CD4-positive, alpha-beta memory T cell (primary cell): ENCODE measurements at regions not wholly inside any gene's neighbourhood (a gene's known extent, or its start where the extent isn't known, plus 50 kb on each side); places are given as distances from the start of the nearest gene placed in this dataset.

ENCODE experiments used
- CTCF ChIA-PET: fragments of 350-600 bp; sonication (Branson Sonifier 250); formaldehyde crosslinking; loops from one replicate; lab custom pipeline; 2021; ENCODE audit warnings: inconsistent platforms; ENCODE audit not compliant: partially characterized antibody; lab: Charles Lee
- POLR2A ChIA-PET: fragments of 350-600 bp; sonication (Branson Sonifier 250); formaldehyde crosslinking; loops from one replicate; lab custom pipeline; 2021; ENCODE audit not compliant: partially characterized antibody; lab: Charles Lee
- DNase-seq, 5 donors: peaks; one replicate each; pipeline versions ENCODE4 v3.0.0 to v3.0.0-alpha.2; 2020 to 2022; ENCODE audit warnings: mixed read lengths in 1 of 5
- H3K27ac ChIP-seq: one replicate; pipeline ENCODE4 v1.7.0; 2013; ENCODE audit warnings: low read depth, low read length
- H3K27me3 ChIP-seq: 2 replicates; pipeline ENCODE4 v1.7.0; 2013; ENCODE audit warnings: mild to moderate bottlenecking, low read length, moderate library complexity; ENCODE audit not compliant: insufficient read depth
- H3K36me3 ChIP-seq: 2 replicates; pipeline ENCODE4 v1.7.0; 2013; ENCODE audit warnings: mild to moderate bottlenecking, low read length, moderate library complexity; ENCODE audit not compliant: insufficient read depth
- H3K4me1 ChIP-seq: 2 replicates; pipeline ENCODE4 v1.7.0; 2013; ENCODE audit warnings: mild to moderate bottlenecking, low read length, moderate library complexity; ENCODE audit not compliant: insufficient read depth
- H3K4me3 ChIP-seq, 2 donors: one replicate each; pipeline ENCODE4 v1.7.0; 2013; ENCODE audit warnings: low read length in 2 of 2, mild to moderate bottlenecking in 1 of 2
- H3K9me3 ChIP-seq, 2 donors: one replicate each; pipeline ENCODE4 v1.7.0; 2013; ENCODE audit warnings: low read length in 2 of 2, control low read depth in 1 of 2; ENCODE audit not compliant: control insufficient read depth in 1 of 2
- H3K27ac Mint-ChIP-seq, 7 donors: one replicate each; pipeline ENCODE4 v1.8.0; 2020 to 2021; ENCODE audit warnings: mixed read lengths in 7 of 7, mild to moderate bottlenecking in 6 of 7, inconsistent platforms in 3 of 7, moderate library complexity in 3 of 7
- H3K27me3 Mint-ChIP-seq, 2 donors: one replicate each; pipeline ENCODE4 v1.8.0; 2020 to 2021; ENCODE audit warnings: mixed read lengths in 2 of 2
- H3K36me3 Mint-ChIP-seq, 2 donors: one replicate each; pipeline ENCODE4 v1.8.0; 2020 to 2021; ENCODE audit warnings: mixed read lengths in 2 of 2, inconsistent platforms in 1 of 2, mild to moderate bottlenecking in 1 of 2
- H3K4me1 Mint-ChIP-seq, 4 donors: one replicate each; pipeline ENCODE4 v1.8.0; 2020 to 2021; ENCODE audit warnings: mixed read lengths in 4 of 4, mild to moderate bottlenecking in 1 of 4
- H3K4me3 Mint-ChIP-seq, 8 donors: one replicate each; pipeline ENCODE4 v1.8.0; 2020 to 2021; ENCODE audit warnings: mixed read lengths in 8 of 8, mild to moderate bottlenecking in 7 of 8, moderate library complexity in 6 of 8, inconsistent platforms in 3 of 8
- H3K9me3 Mint-ChIP-seq, 8 donors: one replicate each; pipeline ENCODE4 v1.8.0; 2020 to 2021; ENCODE audit warnings: mixed read lengths in 8 of 8, mild to moderate bottlenecking in 5 of 8, inconsistent platforms in 3 of 8, moderate library complexity in 1 of 8
- intact Hi-C: fragments of 100-400 bp; cut with micrococcal nuclease; formaldehyde crosslinking; loops from one replicate; pipeline ENCODE4 v1.15.1; 2023

DNA sequence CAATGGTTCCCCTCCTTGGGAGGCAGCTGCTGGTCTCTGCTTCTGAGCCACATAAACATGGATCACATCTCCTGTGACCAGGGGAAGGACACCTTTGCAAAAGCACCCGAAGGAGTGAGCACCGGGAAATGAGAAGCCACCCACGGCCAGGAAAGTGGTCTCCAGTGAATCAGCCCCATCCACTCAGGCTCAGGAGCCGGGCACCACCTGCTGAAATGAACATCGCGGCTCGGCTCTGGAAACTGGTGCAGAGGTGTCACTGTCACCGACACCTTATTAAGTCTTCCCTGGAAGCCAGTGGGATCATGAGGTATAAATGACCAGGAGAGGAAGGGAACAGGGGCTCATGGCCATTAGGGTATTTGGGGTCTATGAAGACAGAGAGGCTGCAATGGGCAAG is 207.2 kb upstream of the C1orf174 start:
- no peaks in the 10 kb centered on the region for H3K27me3 ChIP-seq
- no peak overlapping the region for H3K27ac ChIP-seq
- intact Hi-C loops = no loop called here
- H3K36me3 Mint-ChIP-seq = no peaks in the 10 kb centered on the region
- H3K27me3 Mint-ChIP-seq = peaks cover 1 to 12% of the 10 kb centered on the region in 2 donors
- POLR2A ChIA-PET = no interaction called here
- H3K4me1 ChIP-seq = no peaks in the 10 kb centered on the region
- H3K4me1 Mint-ChIP-seq = no peaks in the 10 kb centered on the region
- peaks cover 0 to 3% (median 0%) of the 10 kb centered on the region in 8 donors for H3K9me3 Mint-ChIP-seq
- H3K9me3 ChIP-seq = no peaks in the 10 kb centered on the region
- no peak overlapping the region for H3K27ac Mint-ChIP-seq
- H3K4me3 ChIP-seq = no peak overlapping the region
- CTCF ChIA-PET = no interaction called here
- DNase-seq = no peak
- H3K4me3 Mint-ChIP-seq = no peak overlapping the region
- H3K36me3 ChIP-seq = no peaks in the 10 kb centered on the region

DNA sequence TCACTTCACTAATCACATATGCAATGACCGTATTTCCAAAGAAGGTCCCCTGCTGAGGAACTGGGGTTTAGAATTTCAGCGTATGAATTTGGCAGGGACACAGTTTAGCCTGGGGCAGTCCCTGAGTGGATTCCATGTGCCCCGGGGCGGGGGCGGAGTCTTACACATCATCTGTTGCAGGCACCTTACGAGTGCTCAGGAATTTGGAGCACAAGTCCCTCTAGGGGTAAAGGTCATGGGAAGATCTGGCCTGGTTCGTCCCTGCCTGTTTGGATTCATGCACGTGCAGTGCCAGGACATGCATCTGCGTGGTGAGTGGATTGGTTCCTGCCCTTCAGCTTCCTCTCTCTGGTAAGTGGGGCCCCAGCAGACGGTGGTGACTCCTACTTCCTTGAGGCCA is 208.3 kb upstream of the C1orf174 start:
- H3K9me3 Mint-ChIP-seq = peaks cover 0 to 4% (median 0%) of the 10 kb centered on the region in 8 donors
- intact Hi-C loops = no loop called here
- no peak for DNase-seq
- H3K27me3 ChIP-seq = no peaks in the 10 kb centered on the region
- POLR2A ChIA-PET = no interaction called here
- H3K27ac ChIP-seq = no peak overlapping the region
- CTCF ChIA-PET = no interaction called here
- no peaks in the 10 kb centered on the region for H3K36me3 ChIP-seq
- no peak overlapping the region for H3K4me3 ChIP-seq
- no peaks in the 10 kb centered on the region for H3K4me1 ChIP-seq
- H3K9me3 ChIP-seq = no peaks in the 10 kb centered on the region
- H3K4me3 Mint-ChIP-seq = no peak overlapping the region
- peaks cover 1 to 11% of the 10 kb centered on the region in 2 donors for H3K27me3 Mint-ChIP-seq
- no peaks in the 10 kb centered on the region for H3K4me1 Mint-ChIP-seq
- H3K36me3 Mint-ChIP-seq = no peaks in the 10 kb centered on the region
- no peak overlapping the region for H3K27ac Mint-ChIP-seq

- ChIA-PET POLR2A (no interaction called here), CTCF (no interaction called here)
- Histone ChIP-seq H3K4me3 (no peak overlapping the region), H3K36me3 (no peaks in the 10 kb centered on the region), H3K27ac (no peak overlapping the region), H3K4me1 (no peaks in the 10 kb centered on the region), H3K27me3 (no peaks in the 10 kb centered on the region), H3K9me3 (no peaks in the 10 kb centered on the region)
- no peak overlapping the region for H3K4me3 Mint-ChIP-seq
- H3K9me3 Mint-ChIP-seq = peaks cover 0 to 8% (median 3%) of the 10 kb centered on the region in 8 donors
- H3K36me3 Mint-ChIP-seq = no peaks in the 10 kb centered on the region
- H3K4me1 Mint-ChIP-seq = no peaks in the 10 kb centered on the region
- peaks cover 1 to 11% of the 10 kb centered on the region in 2 donors for H3K27me3 Mint-ChIP-seq
- intact Hi-C loops = no loop called here
- DNase-seq = no peak
- H3K27ac Mint-ChIP-seq = peak overlapping the region in 1 of 7 donors; percentile 82
Observed at GRCh38 chr1:4108758-4109627, 208.9 kb upstream of the C1orf174 start.

GRCh38 chr1:4109628-4109940 is 209.5 kb upstream of the C1orf174 start:
- Histone ChIP-seq H3K27me3 (no peaks in the 10 kb centered on the region), H3K4me1 (no peaks in the 10 kb centered on the region), H3K4me3 (no peak overlapping the region), H3K36me3 (no peaks in the 10 kb centered on the region), H3K27ac (no peak overlapping the region), H3K9me3 (no peaks in the 10 kb centered on the region)
- no peak overlapping the region for H3K27ac Mint-ChIP-seq
- no peaks in the 10 kb centered on the region for H3K4me1 Mint-ChIP-seq
- CTCF ChIA-PET = no interaction called here
- peaks cover 1 to 9% of the 10 kb centered on the region in 2 donors for H3K27me3 Mint-ChIP-seq
- H3K36me3 Mint-ChIP-seq = no peaks in the 10 kb centered on the region
- DNase-seq = no peak
- POLR2A ChIA-PET = no interaction called here
- H3K4me3 Mint-ChIP-seq = no peak overlapping the region
- peaks cover 0 to 14% (median 4%) of the 10 kb centered on the region in 8 donors for H3K9me3 Mint-ChIP-seq
- intact Hi-C loops = no loop called here

DNA sequence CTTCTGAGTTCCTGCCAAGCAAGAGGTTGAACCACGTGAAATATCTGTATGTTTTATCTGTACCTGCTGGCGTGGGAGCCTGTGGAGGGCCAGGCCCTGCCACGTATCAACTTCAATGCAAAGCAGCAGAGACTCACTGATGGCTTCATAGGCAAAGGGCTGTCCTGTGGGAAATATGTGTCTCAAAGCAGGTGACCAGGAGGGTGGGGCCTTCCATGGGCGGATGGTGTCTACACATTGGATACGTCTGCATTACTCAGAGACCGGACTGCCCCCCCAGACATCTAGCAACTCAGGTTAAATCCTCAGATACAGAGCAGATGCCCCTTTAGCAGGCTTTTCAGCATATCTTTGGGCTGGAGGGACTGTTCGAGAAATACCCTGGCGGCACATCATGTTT is 210.8 kb upstream of the C1orf174 start:
- peaks cover 1 to 8% of the 10 kb centered on the region in 2 donors for H3K27me3 Mint-ChIP-seq
- intact Hi-C loops = no loop called here
- DNase-seq = no peak
- H3K36me3 Mint-ChIP-seq = no peaks in the 10 kb centered on the region
- no peak overlapping the region for H3K27ac ChIP-seq
- POLR2A ChIA-PET = no interaction called here
- H3K9me3 ChIP-seq = no peaks in the 10 kb centered on the region
- no peaks in the 10 kb centered on the region for H3K4me1 ChIP-seq
- no peaks in the 10 kb centered on the region for H3K27me3 ChIP-seq
- CTCF ChIA-PET = no interaction called here
- H3K4me3 Mint-ChIP-seq = no peak overlapping the region
- H3K4me3 ChIP-seq = no peak overlapping the region
- H3K36me3 ChIP-seq = no peaks in the 10 kb centered on the region
- H3K4me1 Mint-ChIP-seq = no peaks in the 10 kb centered on the region
- no peak overlapping the region for H3K27ac Mint-ChIP-seq
- H3K9me3 Mint-ChIP-seq = peaks cover 0 to 14% (median 5%) of the 10 kb centered on the region in 8 donors

GRCh38 chr1:4113897-4114296 is 213.8 kb upstream of the C1orf174 start:
- Histone ChIP-seq H3K4me3 (no peak overlapping the region), H3K27ac (no peak overlapping the region), H3K27me3 (no peaks in the 10 kb centered on the region), H3K36me3 (no peaks in the 10 kb centered on the region), H3K9me3 (no peaks in the 10 kb centered on the region), H3K4me1 (no peaks in the 10 kb centered on the region)
- DNase-seq = no peak
- ChIA-PET CTCF (no interaction called here), POLR2A (no interaction called here)
- Mint-ChIP-seq H3K4me1 (no peaks in the 10 kb centered on the region), H3K9me3 (peaks cover 0 to 14% (median 5%) of the 10 kb centered on the region in 8 donors), H3K27ac (no peak overlapping the region), H3K4me3 (no peak overlapping the region), H3K36me3 (no peaks in the 10 kb centered on the region), H3K27me3 (peaks cover 1 to 8% of the 10 kb centered on the region in 2 donors)
- intact Hi-C loops = no loop called here

DNA sequence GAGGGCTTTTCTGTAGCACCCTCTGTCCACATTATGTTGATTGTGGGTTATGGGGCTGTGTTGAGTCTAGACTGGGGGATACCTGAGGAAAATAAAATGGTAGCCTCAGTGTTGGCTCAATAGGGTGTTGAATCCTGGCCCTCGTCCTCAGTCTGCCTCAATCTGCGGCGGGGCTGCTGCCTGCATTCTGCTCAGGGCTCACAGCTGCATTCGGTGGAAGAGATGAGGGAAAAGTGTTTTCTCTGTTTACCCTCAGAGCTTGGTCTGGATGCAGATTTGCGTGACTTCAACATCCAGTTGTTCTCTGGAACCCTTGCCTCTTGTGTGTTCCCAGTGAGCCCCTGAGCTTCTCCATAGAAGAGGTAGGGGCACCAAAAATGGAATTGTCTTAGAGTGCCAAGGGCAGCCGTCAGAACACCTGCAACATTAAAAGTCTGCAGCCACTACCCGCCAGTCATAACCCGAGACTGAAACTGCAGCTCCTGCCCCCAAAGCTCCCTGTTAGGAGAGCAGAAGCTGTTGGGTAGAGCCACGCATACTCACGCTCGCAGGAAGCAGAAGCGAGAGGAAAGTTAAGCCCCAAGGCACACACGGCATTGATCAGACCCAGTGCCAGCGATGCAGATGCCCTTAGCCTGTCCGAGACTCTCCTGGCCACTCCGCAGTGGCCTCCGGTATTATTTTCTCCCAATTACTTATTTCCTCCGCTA is 215.3 kb upstream of the C1orf174 start:
- Histone ChIP-seq H3K36me3 (no peaks in the 10 kb centered on the region), H3K4me3 (no peak overlapping the region), H3K9me3 (no peaks in the 10 kb centered on the region), H3K27me3 (no peaks in the 10 kb centered on the region), H3K4me1 (no peaks in the 10 kb centered on the region), H3K27ac (no peak overlapping the region)
- Mint-ChIP-seq H3K27ac (no peak overlapping the region), H3K4me3 (no peak overlapping the region), H3K36me3 (no peaks in the 10 kb centered on the region), H3K4me1 (no peaks in the 10 kb centered on the region), H3K9me3 (peaks cover 0 to 14% (median 5%) of the 10 kb centered on the region in 8 donors), H3K27me3 (peaks cover 1 to 9% of the 10 kb centered on the region in 2 donors)
- ChIA-PET CTCF (no interaction called here), POLR2A (no interaction called here)
- DNase-seq = no peak
- intact Hi-C loops = no loop called here
